GM12875 (cell line): ENCODE measurements at regions not wholly inside any gene's neighbourhood (a gene's known extent, or its start where the extent isn't known, plus 50 kb on each side); places are given as distances from the start of the nearest gene placed in this dataset.

Experiments used
- H3K4me3 ChIP-seq: one replicate; pipeline ENCODE4 v1.5.1; 2011; ENCODE audit warnings: low read depth, low read length, control low read depth
- TF ChIP-seq, protein P1 (sequence below): IDR thresholded peaks from 2 replicates; pipeline ENCODE4 v1.5.1; 2011; ENCODE audit warnings: low read depth, mild to moderate bottlenecking, control low read depth, inconsistent platforms, low read length, moderate library complexity, borderline replicate concordance; ENCODE audit not compliant: insufficient read depth

DNA sequence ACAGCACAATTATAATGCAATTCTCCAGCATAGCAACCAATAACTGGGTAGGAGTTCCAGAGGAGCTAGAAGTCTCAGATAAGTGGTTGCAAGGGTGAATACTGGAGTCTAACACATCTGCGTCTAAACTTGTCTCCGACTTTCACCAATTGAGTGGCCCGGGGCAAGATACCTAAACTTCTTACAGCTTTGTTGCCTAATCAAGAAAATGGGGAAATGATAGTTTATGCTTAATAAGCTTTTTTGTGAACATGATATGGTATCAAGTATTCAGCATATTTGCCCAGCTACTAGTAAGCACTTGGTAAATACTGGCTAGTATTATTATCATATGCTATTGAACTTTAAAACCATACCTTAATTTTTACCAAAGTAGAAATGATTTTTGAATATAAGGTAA lies 183.5 kb downstream of the KCNJ2 start:
- H3K4me3 ChIP-seq: no peak overlapping the region
- TF ChIP-seq, protein P1, sequence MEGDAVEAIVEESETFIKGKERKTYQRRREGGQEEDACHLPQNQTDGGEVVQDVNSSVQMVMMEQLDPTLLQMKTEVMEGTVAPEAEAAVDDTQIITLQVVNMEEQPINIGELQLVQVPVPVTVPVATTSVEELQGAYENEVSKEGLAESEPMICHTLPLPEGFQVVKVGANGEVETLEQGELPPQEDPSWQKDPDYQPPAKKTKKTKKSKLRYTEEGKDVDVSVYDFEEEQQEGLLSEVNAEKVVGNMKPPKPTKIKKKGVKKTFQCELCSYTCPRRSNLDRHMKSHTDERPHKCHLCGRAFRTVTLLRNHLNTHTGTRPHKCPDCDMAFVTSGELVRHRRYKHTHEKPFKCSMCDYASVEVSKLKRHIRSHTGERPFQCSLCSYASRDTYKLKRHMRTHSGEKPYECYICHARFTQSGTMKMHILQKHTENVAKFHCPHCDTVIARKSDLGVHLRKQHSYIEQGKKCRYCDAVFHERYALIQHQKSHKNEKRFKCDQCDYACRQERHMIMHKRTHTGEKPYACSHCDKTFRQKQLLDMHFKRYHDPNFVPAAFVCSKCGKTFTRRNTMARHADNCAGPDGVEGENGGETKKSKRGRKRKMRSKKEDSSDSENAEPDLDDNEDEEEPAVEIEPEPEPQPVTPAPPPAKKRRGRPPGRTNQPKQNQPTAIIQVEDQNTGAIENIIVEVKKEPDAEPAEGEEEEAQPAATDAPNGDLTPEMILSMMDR: no peak

DNA sequence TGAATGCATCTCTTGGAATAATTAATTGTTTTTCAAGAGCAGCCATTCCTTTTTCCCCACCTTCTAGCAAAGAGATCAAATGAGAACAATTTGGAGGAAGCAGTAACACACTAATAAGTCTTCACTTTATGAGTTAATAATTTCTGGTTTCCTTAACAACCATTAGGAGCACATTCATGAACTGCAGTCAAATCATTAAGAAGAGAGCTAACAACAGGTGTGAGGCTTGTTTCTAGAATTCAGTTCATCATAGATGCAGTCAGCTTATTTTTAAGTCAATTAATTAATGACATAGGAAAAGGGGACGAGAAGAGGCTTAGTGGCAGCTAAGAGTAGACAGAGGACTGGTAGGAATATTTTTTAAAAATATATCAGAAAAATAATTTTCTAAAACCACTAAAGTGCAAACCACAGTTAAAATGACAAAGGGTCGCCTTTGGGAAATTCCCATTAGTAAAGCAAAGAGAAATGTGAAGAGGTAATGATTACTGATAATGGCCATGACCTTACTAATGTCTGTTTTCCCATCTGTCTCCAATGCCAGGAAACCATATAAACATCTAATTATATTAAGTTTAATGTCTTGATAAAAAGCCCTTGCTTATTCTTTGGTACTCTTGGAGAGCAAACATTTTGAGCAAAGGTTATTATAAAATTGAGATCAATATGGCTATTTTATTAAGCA lies 184.2 kb downstream of the KCNJ2 start:
- no peak overlapping the region for H3K4me3 ChIP-seq
- TF ChIP-seq, protein P1: no peak

DNA sequence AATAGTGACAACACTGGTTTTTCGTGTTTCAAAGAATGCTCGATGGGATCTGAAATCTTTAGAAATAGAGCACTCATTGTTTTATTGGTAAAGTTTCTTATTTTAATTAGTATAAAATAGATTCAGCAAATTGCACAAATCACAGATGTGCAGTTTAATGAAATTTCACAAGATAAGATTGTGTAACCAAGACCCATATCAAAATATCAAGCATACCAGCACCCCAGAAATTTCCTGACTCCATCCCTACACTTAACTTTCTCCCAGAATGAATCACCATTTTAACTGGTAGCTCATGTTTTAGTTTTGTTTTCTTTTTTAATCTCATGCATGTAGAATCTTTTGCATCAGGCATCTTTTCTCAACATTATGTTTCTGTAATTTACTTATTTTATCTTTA lies 185.9 kb downstream of the KCNJ2 start:
- TF ChIP-seq, protein P1: no peak
- H3K4me3 ChIP-seq: no peak overlapping the region

DNA sequence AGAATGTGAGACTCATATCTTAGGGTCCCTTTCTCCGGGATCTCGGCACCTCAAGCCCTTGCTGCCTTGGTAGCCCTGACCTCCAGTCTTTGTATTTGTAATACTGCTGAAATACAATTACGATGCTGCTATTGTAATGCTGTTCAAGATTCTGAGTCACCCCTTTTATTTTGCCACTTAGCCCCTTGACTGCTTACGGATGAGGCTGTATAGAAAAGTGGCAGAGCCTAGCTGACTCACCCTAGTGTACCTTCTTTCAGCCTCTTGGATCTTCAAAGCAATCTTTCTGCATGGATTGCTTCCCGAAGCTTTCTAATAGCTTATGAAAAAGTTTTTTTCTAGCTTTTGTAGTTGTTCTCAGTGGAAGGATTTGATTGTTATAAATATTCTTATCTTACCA lies 187.9 kb downstream of the KCNJ2 start:
- TF ChIP-seq, protein P1: no peak
- no peak overlapping the region for H3K4me3 ChIP-seq

DNA sequence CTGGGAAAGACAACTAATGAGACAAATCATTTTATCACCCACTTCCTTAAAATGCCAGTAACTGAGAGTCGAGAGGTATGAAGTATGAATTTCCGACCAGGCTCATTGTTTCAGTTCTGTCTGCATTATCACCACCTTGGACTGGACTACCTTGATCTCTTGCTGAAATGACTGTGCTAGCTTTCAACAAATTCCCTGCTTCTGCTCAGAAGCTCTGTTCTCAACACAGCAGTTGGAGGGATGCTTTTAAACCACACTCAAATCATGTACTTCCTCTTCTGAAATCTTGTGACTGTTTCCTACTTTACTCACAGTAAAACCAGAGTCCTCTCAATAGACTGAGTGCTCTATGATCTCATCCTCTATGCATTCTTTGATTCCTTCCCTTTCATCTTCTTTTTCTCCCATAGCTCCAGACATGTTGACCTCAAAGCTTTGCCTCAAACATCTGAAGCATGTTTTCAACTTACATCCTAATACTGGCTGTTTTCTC lies 195.8 kb downstream of the KCNJ2 start:
- TF ChIP-seq, protein P1: no peak

DNA sequence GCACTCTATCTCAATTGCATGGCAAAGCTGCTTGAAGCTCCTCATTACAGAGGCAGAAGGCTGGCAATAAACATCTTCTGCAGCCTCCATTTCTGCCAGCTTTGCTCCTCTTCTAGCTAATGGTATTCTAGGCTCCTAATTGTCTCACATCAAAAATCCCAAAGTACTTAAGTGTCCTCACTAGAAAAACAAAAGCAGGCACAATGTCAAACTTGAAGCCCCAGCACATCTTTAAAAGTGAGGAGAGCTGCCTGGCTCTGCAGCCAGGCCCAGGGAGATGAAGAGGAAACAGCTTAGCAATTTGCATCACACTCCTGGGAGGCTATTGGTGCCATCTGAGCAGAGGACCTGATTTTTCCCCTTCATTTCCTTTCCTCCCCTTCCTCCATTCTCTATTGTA lies 197.1 kb downstream of the KCNJ2 start:
- no peak overlapping the region for H3K4me3 ChIP-seq
- TF ChIP-seq, protein P1: no peak

More for the DNA sequence above, 195.8 kb downstream of the KCNJ2 start:
- no peak overlapping the region for H3K4me3 ChIP-seq

DNA sequence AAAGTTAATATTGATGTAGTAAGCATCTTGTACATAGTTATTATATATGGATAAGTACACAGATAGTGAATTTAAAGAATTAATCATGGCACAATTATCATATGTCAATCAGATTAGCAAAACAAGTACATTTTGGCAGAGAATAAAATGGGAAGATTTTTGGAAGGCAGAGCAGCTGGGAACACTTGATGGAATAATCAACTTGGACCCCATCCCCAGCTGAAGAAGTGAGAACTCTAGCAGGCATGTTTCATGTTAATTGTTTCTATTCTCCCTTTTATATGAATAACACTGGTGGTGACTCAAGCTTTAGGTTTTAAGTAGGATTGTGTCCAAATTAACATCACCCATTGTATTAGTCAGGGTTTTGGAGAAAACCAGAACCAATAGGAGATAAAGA lies 198.7 kb downstream of the KCNJ2 start:
- TF ChIP-seq, protein P1: no peak
- H3K4me3 ChIP-seq: no peak overlapping the region
